GM23338 (cell line): ENCODE measurements at regions not wholly inside any gene's neighbourhood (a gene's known extent, or its start where the extent isn't known, plus 50 kb on each side); places are given as distances from the start of the nearest gene placed in this dataset.

Experiments used
- ATAC-seq: fragments of 200-7000 bp; cut with Tn5 transposase; 3 replicates; pipeline ENCODE4 v1.9.1; 2020
- DNase-seq: peaks from one replicate; pipeline ENCODE4 v3.0.0-alpha.2; 2015; ENCODE audit warnings: low spot score
- H2AFZ ChIP-seq: fragments of 200-600 bp; sonication (generic); 2 replicates; pipeline ENCODE4 v1.8.0; 2016; ENCODE audit warnings: antibody characterized with exemption, mild to moderate bottlenecking, moderate library complexity
- H3F3A ChIP-seq: fragments of 200-600 bp; sonication (generic); replicated peaks from 2 replicates; pipeline ENCODE4 v1.8.0; 2017; ENCODE audit warnings: antibody characterized with exemption, mixed run types, low read depth
- H3K27ac ChIP-seq: fragments of 200-600 bp; sonication (generic); 2 replicates; pipeline ENCODE4 v1.6.1; 2016; ENCODE audit warnings: low read depth
- H3K27me3 ChIP-seq: fragments of 200-600 bp; sonication (generic); 2 replicates; pipeline ENCODE4 v1.8.0; 2016; ENCODE audit warnings: mild to moderate bottlenecking, mixed run types, moderate library complexity; ENCODE audit not compliant: insufficient read depth
- H3K36me3 ChIP-seq: fragments of 200-600 bp; sonication (generic); 2 replicates; pipeline ENCODE4 v1.8.0; 2016; ENCODE audit warnings: mild to moderate bottlenecking; ENCODE audit not compliant: insufficient read depth
- H3K4me1 ChIP-seq: fragments of 200-600 bp; sonication (generic); 2 replicates; pipeline ENCODE4 v1.8.0; 2016; ENCODE audit warnings: mild to moderate bottlenecking, moderate library complexity; ENCODE audit not compliant: insufficient read depth
- H3K4me2 ChIP-seq: fragments of 200-600 bp; sonication (generic); 2 replicates; pipeline ENCODE4 v1.7.1; 2017; ENCODE audit warnings: mixed run types
- H3K4me3 ChIP-seq: fragments of 200-600 bp; sonication (generic); 2 replicates; pipeline ENCODE4 v1.6.1; 2016; ENCODE audit warnings: mixed run types
- H3K79me2 ChIP-seq: fragments of 200-600 bp; sonication (generic); replicated peaks from 2 replicates; pipeline ENCODE4 v1.8.0; 2017; ENCODE audit warnings: mild to moderate bottlenecking; ENCODE audit not compliant: insufficient read depth
- H3K9me2 ChIP-seq: fragments of 200-600 bp; sonication (generic); 2 replicates; pipeline ENCODE4 v1.8.0; 2017; ENCODE audit not compliant: insufficient read depth
- H4K20me1 ChIP-seq: fragments of 200-600 bp; sonication (generic); replicated peaks from 2 replicates; pipeline ENCODE4 v1.8.0; 2017; ENCODE audit warnings: mild to moderate bottlenecking; ENCODE audit not compliant: insufficient read depth
- H3K27ac Mint-ChIP-seq: 2 replicates; pipeline ENCODE4 v1.8.0; 2020; ENCODE audit warnings: inconsistent platforms, mild to moderate bottlenecking, moderate library complexity, mixed read lengths
- H3K27me3 Mint-ChIP-seq: 3 replicates; pipeline ENCODE4 v1.8.0; 2022; ENCODE audit warnings: low read depth, mild to moderate bottlenecking, moderate library complexity, mixed read lengths, inconsistent platforms; ENCODE audit not compliant: insufficient read depth, poor library complexity
- H3K36me3 Mint-ChIP-seq: 3 replicates; pipeline ENCODE4 v1.8.0; 2021; ENCODE audit warnings: low read depth, mild to moderate bottlenecking, inconsistent platforms, moderate library complexity, mixed read lengths
- H3K4me1 Mint-ChIP-seq: 3 replicates; pipeline ENCODE4 v1.8.0; 2020; ENCODE audit warnings: mild to moderate bottlenecking, inconsistent platforms, mixed read lengths
- H3K4me3 Mint-ChIP-seq: 3 replicates; pipeline ENCODE4 v1.8.0; 2021; ENCODE audit warnings: moderate library complexity, mild to moderate bottlenecking, inconsistent platforms, mixed read lengths
- H3K9me3 Mint-ChIP-seq: 3 replicates; pipeline ENCODE4 v1.8.0; 2020; ENCODE audit warnings: moderate library complexity, mild to moderate bottlenecking, inconsistent platforms, mixed read lengths
- ETS1 ChIP-seq: IDR thresholded peaks from 2 replicates; pipeline ENCODE4 v1.6.1; 2016; ENCODE audit warnings: antibody characterized with exemption
- EZH2 ChIP-seq: fragments of 200-600 bp; sonication (generic); IDR thresholded peaks from one replicate; pipeline ENCODE4 v1.8.0; 2017; ENCODE audit warnings: antibody characterized with exemption, mild to moderate bottlenecking, low read depth; ENCODE audit not compliant: unreplicated experiment
- EZH2phosphoT487 ChIP-seq: fragments of 200-600 bp; sonication (generic); IDR thresholded peaks from one replicate; pipeline ENCODE4 v1.8.1; 2018; ENCODE audit warnings: antibody characterized with exemption; ENCODE audit not compliant: unreplicated experiment
- JUNB ChIP-seq: IDR thresholded peaks from one replicate; pipeline ENCODE4 v1.6.1; 2016; ENCODE audit warnings: antibody characterized with exemption; ENCODE audit not compliant: unreplicated experiment
- POLR2AphosphoS5 ChIP-seq: IDR thresholded peaks from 2 replicates; pipeline ENCODE4 v1.6.1; 2016; ENCODE audit warnings: antibody characterized with exemption, low read depth
- ZNF114 ChIP-seq: fragments of 250-450 bp; sonication (Bioruptor Pico); IDR thresholded peaks from 2 replicates; pipeline ENCODE4 v1.5.0; 2020; ENCODE audit warnings: mild to moderate bottlenecking, moderate library complexity
- ZNF331 ChIP-seq: fragments of 250-450 bp; sonication (Bioruptor Pico); IDR thresholded peaks from 2 replicates; pipeline ENCODE4 v1.5.0; 2020; ENCODE audit warnings: low read depth, mild to moderate bottlenecking, moderate library complexity
- TF ChIP-seq, protein P1 (sequence below): fragments of 250-450 bp; sonication (Bioruptor Pico); IDR thresholded peaks from 2 replicates; pipeline ENCODE4 v1.5.0; 2020; ENCODE audit warnings: mild to moderate bottlenecking, moderate library complexity
- TF ChIP-seq, protein P2 (sequence below), 2 experiments: fragments of 200-600 bp in 1 of 2; sonication (generic) in 1 of 2; conservative IDR thresholded peaks; 2 replicates each; pipeline versions ENCODE4 v1.5.1 to v1.6.1; 2016 to 2017; ENCODE audit warnings: antibody characterized with exemption in 2 of 2, low read depth in 2 of 2, mild to moderate bottlenecking in 2 of 2, moderate library complexity in 1 of 2
- TF ChIP-seq, protein P3 (sequence below): IDR thresholded peaks from one replicate; pipeline ENCODE4 v1.6.1; 2018; ENCODE audit warnings: antibody characterized with exemption; ENCODE audit not compliant: unreplicated experiment

DNA sequence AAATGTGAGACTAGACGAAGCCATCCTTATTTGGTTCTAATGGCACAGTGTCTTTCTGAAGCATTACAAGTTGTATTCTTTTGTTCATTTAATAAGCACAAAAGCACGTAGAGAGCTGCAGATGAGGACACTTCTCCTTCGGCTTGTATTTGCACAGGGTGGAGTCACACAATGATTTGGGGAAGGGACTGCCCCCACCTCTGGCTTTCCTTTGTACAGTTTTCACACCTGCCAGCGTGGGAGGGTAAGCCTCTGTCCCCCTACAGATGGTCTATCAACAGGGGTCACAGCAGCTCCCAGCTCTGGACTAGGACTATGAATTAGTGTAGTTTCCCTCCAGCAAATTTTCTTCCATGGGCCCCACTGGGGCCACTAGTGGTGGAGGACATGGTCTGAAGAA is 108.2 kb upstream of the KLHL14 start:
- no peak overlapping the region for H3K4me3 ChIP-seq
- H3K4me2 ChIP-seq = no peak overlapping the region
- H3F3A ChIP-seq = no peaks in the 10 kb centered on the region
- peaks cover 15% of the 10 kb centered on the region; the same call in 1 of the 2 replicates for H3K9me2 ChIP-seq
- Mint-ChIP-seq H3K36me3 (no peaks in the 10 kb centered on the region), H3K4me3 (no peak overlapping the region), H3K27me3 (peaks cover 8% of the 10 kb centered on the region), H3K27ac (no peak overlapping the region), H3K4me1 (peaks cover 20% of the 10 kb centered on the region), H3K9me3 (no peaks in the 10 kb centered on the region)
- DNase-seq = no peak
- H2AFZ ChIP-seq = no peak overlapping the region
- no peak overlapping the region for H3K27ac ChIP-seq
- no peak for ATAC-seq
- no peaks in the 10 kb centered on the region for H3K79me2 ChIP-seq
- peaks cover 27% of the 10 kb centered on the region for H3K4me1 ChIP-seq
- H3K36me3 ChIP-seq = no peaks in the 10 kb centered on the region
- H4K20me1 ChIP-seq = no peaks in the 10 kb centered on the region
- TF ChIP-seq EZH2 (no peak), ZNF114 (CRISPR knock-in tag) (no peak), EZH2phosphoT487 (no peak), JUNB (no peak), ETS1 (no peak), POLR2AphosphoS5 (no peak), ZNF331 (CRISPR knock-in tag) (no peak)
- TF ChIP-seq, protein P1, sequence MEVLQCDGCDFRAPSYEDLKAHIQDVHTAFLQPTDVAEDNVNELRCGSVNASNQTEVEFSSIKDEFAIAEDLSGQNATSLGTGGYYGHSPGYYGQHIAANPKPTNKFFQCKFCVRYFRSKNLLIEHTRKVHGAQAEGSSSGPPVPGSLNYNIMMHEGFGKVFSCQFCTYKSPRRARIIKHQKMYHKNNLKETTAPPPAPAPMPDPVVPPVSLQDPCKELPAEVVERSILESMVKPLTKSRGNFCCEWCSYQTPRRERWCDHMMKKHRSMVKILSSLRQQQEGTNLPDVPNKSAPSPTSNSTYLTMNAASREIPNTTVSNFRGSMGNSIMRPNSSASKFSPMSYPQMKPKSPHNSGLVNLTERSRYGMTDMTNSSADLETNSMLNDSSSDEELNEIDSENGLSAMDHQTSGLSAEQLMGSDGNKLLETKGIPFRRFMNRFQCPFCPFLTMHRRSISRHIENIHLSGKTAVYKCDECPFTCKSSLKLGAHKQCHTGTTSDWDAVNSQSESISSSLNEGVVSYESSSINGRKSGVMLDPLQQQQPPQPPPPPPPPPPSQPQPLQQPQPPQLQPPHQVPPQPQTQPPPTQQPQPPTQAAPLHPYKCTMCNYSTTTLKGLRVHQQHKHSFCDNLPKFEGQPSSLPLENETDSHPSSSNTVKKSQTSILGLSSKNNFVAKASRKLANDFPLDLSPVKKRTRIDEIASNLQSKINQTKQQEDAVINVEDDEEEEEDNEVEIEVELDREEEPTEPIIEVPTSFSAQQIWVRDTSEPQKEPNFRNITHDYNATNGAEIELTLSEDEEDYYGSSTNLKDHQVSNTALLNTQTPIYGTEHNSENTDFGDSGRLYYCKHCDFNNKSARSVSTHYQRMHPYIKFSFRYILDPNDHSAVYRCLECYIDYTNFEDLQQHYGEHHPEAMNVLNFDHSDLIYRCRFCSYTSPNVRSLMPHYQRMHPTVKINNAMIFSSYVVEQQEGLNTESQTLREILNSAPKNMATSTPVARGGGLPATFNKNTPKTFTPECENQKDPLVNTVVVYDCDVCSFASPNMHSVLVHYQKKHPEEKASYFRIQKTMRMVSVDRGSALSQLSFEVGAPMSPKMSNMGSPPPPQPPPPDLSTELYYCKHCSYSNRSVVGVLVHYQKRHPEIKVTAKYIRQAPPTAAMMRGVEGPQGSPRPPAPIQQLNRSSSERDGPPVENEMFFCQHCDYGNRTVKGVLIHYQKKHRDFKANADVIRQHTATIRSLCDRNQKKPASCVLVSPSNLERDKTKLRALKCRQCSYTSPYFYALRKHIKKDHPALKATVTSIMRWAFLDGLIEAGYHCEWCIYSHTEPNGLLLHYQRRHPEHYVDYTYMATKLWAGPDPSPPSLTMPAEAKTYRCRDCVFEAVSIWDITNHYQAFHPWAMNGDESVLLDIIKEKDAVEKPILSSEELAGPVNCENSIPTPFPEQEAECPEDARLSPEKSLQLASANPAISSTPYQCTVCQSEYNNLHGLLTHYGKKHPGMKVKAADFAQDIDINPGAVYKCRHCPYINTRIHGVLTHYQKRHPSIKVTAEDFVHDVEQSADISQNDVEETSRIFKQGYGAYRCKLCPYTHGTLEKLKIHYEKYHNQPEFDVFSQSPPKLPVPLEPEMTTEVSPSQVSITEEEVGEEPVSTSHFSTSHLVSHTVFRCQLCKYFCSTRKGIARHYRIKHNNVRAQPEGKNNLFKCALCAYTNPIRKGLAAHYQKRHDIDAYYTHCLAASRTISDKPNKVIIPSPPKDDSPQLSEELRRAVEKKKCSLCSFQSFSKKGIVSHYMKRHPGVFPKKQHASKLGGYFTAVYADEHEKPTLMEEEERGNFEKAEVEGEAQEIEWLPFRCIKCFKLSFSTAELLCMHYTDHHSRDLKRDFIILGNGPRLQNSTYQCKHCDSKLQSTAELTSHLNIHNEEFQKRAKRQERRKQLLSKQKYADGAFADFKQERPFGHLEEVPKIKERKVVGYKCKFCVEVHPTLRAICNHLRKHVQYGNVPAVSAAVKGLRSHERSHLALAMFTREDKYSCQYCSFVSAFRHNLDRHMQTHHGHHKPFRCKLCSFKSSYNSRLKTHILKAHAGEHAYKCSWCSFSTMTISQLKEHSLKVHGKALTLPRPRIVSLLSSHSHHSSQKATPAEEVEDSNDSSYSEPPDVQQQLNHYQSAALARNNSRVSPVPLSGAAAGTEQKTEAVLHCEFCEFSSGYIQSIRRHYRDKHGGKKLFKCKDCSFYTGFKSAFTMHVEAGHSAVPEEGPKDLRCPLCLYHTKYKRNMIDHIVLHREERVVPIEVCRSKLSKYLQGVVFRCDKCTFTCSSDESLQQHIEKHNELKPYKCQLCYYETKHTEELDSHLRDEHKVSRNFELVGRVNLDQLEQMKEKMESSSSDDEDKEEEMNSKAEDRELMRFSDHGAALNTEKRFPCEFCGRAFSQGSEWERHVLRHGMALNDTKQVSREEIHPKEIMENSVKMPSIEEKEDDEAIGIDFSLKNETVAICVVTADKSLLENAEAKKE (CRISPR knock-in tag) = no peak
- TF ChIP-seq, protein P2, sequence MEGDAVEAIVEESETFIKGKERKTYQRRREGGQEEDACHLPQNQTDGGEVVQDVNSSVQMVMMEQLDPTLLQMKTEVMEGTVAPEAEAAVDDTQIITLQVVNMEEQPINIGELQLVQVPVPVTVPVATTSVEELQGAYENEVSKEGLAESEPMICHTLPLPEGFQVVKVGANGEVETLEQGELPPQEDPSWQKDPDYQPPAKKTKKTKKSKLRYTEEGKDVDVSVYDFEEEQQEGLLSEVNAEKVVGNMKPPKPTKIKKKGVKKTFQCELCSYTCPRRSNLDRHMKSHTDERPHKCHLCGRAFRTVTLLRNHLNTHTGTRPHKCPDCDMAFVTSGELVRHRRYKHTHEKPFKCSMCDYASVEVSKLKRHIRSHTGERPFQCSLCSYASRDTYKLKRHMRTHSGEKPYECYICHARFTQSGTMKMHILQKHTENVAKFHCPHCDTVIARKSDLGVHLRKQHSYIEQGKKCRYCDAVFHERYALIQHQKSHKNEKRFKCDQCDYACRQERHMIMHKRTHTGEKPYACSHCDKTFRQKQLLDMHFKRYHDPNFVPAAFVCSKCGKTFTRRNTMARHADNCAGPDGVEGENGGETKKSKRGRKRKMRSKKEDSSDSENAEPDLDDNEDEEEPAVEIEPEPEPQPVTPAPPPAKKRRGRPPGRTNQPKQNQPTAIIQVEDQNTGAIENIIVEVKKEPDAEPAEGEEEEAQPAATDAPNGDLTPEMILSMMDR (conservative IDR thresholded peaks at IDR 0.05; ENCODE audit: low read depth in 2 of 2) = no peak
- TF ChIP-seq, protein P3, sequence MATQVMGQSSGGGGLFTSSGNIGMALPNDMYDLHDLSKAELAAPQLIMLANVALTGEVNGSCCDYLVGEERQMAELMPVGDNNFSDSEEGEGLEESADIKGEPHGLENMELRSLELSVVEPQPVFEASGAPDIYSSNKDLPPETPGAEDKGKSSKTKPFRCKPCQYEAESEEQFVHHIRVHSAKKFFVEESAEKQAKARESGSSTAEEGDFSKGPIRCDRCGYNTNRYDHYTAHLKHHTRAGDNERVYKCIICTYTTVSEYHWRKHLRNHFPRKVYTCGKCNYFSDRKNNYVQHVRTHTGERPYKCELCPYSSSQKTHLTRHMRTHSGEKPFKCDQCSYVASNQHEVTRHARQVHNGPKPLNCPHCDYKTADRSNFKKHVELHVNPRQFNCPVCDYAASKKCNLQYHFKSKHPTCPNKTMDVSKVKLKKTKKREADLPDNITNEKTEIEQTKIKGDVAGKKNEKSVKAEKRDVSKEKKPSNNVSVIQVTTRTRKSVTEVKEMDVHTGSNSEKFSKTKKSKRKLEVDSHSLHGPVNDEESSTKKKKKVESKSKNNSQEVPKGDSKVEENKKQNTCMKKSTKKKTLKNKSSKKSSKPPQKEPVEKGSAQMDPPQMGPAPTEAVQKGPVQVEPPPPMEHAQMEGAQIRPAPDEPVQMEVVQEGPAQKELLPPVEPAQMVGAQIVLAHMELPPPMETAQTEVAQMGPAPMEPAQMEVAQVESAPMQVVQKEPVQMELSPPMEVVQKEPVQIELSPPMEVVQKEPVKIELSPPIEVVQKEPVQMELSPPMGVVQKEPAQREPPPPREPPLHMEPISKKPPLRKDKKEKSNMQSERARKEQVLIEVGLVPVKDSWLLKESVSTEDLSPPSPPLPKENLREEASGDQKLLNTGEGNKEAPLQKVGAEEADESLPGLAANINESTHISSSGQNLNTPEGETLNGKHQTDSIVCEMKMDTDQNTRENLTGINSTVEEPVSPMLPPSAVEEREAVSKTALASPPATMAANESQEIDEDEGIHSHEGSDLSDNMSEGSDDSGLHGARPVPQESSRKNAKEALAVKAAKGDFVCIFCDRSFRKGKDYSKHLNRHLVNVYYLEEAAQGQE = no peak
- H3K27me3 ChIP-seq = no peaks in the 10 kb centered on the region
